ENCODE measurements at regions not wholly inside any gene's neighbourhood (a gene's known extent, or its start where the extent isn't known, plus 50 kb on each side); places are given as distances from the start of the nearest gene placed in this dataset.
"Not testable (repeated sequence)": the region's sequence is repeated elsewhere in the genome, so short reads cannot be mapped to it uniquely, and the experiment has no call there.

- peak overlapping the region; percentile 93 for H3K27ac ChIP-seq (ENCODE audit: low read length)
- H4K20me1 ChIP-seq (ENCODE audit: insufficient read depth, low read length): no peaks in the 10 kb centered on the region
- no peaks in the 10 kb centered on the region for H3K36me3 ChIP-seq (replicated peaks; ENCODE audit: insufficient read depth, low read length)
- peak; percentile 18 for DNase-seq
- H3F3A ChIP-seq (ENCODE audit: insufficient read depth, low read length): peaks cover 17% of the 10 kb centered on the region
- peak overlapping the region; percentile 89 for H3K4me2 ChIP-seq (ENCODE audit: low read depth, low read length)
- H3K9ac ChIP-seq (ENCODE audit: low read length): peak overlapping the region; percentile 45; the same call in 1 of the 2 replicates
- H3K79me2 ChIP-seq (ENCODE audit: low read length): no peaks in the 10 kb centered on the region
- peak overlapping the region; percentile 59 for H2AFZ ChIP-seq (ENCODE audit: low read length)
- no peaks in the 10 kb centered on the region for H3K9me3 ChIP-seq (replicated peaks; ENCODE audit: insufficient read depth, low read length)
- peaks cover 26% of the 10 kb centered on the region for H3K4me1 ChIP-seq (ENCODE audit: low read length)
- H3K27me3 ChIP-seq (replicated peaks; ENCODE audit: insufficient read depth, low read length): no peaks in the 10 kb centered on the region
- H3K4me3 ChIP-seq (ENCODE audit: low read length): peak overlapping the region; percentile 36; the same call in 1 of the 2 replicates
- no peaks in the 10 kb centered on the region for H3K9me2 ChIP-seq (replicated peaks; ENCODE audit: insufficient read depth, low read length)
- TF ChIP-seq EZH2 (optimal IDR thresholded peaks at IDR 0.05; ENCODE audit: low read depth, low read length): no peak
- TF ChIP-seq, protein P1, sequence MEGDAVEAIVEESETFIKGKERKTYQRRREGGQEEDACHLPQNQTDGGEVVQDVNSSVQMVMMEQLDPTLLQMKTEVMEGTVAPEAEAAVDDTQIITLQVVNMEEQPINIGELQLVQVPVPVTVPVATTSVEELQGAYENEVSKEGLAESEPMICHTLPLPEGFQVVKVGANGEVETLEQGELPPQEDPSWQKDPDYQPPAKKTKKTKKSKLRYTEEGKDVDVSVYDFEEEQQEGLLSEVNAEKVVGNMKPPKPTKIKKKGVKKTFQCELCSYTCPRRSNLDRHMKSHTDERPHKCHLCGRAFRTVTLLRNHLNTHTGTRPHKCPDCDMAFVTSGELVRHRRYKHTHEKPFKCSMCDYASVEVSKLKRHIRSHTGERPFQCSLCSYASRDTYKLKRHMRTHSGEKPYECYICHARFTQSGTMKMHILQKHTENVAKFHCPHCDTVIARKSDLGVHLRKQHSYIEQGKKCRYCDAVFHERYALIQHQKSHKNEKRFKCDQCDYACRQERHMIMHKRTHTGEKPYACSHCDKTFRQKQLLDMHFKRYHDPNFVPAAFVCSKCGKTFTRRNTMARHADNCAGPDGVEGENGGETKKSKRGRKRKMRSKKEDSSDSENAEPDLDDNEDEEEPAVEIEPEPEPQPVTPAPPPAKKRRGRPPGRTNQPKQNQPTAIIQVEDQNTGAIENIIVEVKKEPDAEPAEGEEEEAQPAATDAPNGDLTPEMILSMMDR (IDR thresholded peaks at IDR 0.05; ENCODE audit: low read length): no peak
- no peak for TF ChIP-seq EZH2phosphoT487 (IDR thresholded peaks at IDR 0.05; ENCODE audit: low read length)
Measured at GRCh38 chr11:87453531-87454089, 415.9 kb downstream of the TMEM135 start.

DNA sequence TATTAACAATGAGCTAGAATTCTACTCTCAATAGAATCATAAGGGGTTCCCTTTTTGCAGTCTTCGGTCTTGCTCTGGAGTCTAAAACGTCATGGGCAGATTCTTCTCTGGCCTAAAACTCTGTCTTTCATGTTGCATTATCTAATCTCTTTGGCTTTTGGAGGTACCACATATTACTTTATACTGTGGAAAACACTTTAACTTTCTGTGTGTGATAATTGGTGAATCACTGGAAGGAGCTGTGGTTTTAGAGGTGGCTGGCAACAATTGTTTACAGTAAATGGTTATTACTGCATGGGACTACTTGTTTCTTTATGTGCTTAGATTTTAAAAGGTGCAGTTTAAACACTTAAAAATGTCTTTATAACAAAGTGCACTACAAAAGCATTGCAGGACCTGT is 414.3 kb downstream of the TMEM135 start:
- DNase-seq; H3K4me2 ChIP-seq (ENCODE audit: low read depth, low read length); H3K79me2 ChIP-seq (ENCODE audit: low read length); H3K9me3 ChIP-seq (replicated peaks; ENCODE audit: insufficient read depth, low read length); H3K9me2 ChIP-seq (replicated peaks; ENCODE audit: insufficient read depth, low read length); H3K4me3 ChIP-seq (ENCODE audit: low read length); H3K9ac ChIP-seq (ENCODE audit: low read length); H3K27ac ChIP-seq (ENCODE audit: low read length); H3K36me3 ChIP-seq (replicated peaks; ENCODE audit: insufficient read depth, low read length); H2AFZ ChIP-seq (ENCODE audit: low read length); H3K27me3 ChIP-seq (replicated peaks; ENCODE audit: insufficient read depth, low read length); H4K20me1 ChIP-seq (ENCODE audit: insufficient read depth, low read length): not testable (repeated sequence)
- Histone ChIP-seq H3F3A (ENCODE audit: insufficient read depth, low read length) (peaks cover 17% of the 10 kb centered on the region), H3K4me1 (ENCODE audit: low read length) (peaks cover 26% of the 10 kb centered on the region)

DNA sequence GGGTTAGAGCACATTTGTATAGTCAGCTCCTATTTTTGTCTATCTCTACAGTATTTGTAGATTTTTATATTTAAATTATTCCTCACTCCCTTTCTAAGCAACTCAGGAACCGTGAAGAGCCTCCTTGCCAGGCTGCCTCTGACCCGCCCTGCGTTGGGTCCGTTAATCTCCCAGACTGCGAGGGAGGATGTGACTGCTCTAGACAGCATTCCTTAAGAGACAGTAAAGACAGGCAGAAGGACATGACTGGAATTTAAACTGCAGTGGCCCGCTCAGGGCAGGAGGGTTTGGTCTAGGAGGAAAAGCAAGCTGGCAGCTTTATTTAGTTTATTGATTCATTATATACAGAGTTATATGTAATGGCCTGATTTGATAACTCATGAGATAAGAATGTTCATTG is 413.7 kb downstream of the TMEM135 start:
- Histone ChIP-seq H3K79me2 (ENCODE audit: low read length) (no peaks in the 10 kb centered on the region), H3K4me2 (ENCODE audit: low read depth, low read length) (no peak overlapping the region), H3K36me3 (replicated peaks; ENCODE audit: insufficient read depth, low read length) (no peaks in the 10 kb centered on the region), H3K4me1 (ENCODE audit: low read length) (peaks cover 26% of the 10 kb centered on the region), H3K27ac (ENCODE audit: low read length) (no peak overlapping the region), H3K9ac (ENCODE audit: low read length) (no peak overlapping the region), H3K9me2 (replicated peaks; ENCODE audit: insufficient read depth, low read length) (no peaks in the 10 kb centered on the region), H3K27me3 (replicated peaks; ENCODE audit: insufficient read depth, low read length) (no peaks in the 10 kb centered on the region), H3F3A (ENCODE audit: insufficient read depth, low read length) (peaks cover 17% of the 10 kb centered on the region), H3K9me3 (replicated peaks; ENCODE audit: insufficient read depth, low read length) (no peaks in the 10 kb centered on the region), H3K4me3 (ENCODE audit: low read length) (no peak overlapping the region), H2AFZ (ENCODE audit: low read length) (no peak overlapping the region), H4K20me1 (ENCODE audit: insufficient read depth, low read length) (no peaks in the 10 kb centered on the region)
- TF ChIP-seq, protein P1 (IDR thresholded peaks at IDR 0.05; ENCODE audit: low read length): no peak
- TF ChIP-seq EZH2 (optimal IDR thresholded peaks at IDR 0.05; ENCODE audit: low read depth, low read length) (no peak), EZH2phosphoT487 (IDR thresholded peaks at IDR 0.05; ENCODE audit: low read length) (no peak)
- no peak for DNase-seq

GRCh38 chr11:87447606-87448005 is 409.9 kb downstream of the TMEM135 start:
- H3K4me3 ChIP-seq (ENCODE audit: low read length): no peak overlapping the region
- no peaks in the 10 kb centered on the region for H3K36me3 ChIP-seq (replicated peaks; ENCODE audit: insufficient read depth, low read length)
- no peak for DNase-seq
- TF ChIP-seq, protein P1 (IDR thresholded peaks at IDR 0.05; ENCODE audit: low read length): no peak
- TF ChIP-seq EZH2phosphoT487 (IDR thresholded peaks at IDR 0.05; ENCODE audit: low read length): no peak
- no peak for TF ChIP-seq EZH2 (optimal IDR thresholded peaks at IDR 0.05; ENCODE audit: low read depth, low read length)
- H3K4me1 ChIP-seq (ENCODE audit: low read length): peaks cover under 1% of the 10 kb centered on the region
- no peak overlapping the region for H3K4me2 ChIP-seq (ENCODE audit: low read depth, low read length)
- H3K27ac ChIP-seq (ENCODE audit: low read length): no peak overlapping the region
- no peak overlapping the region for H2AFZ ChIP-seq (ENCODE audit: low read length)
- H3K27me3 ChIP-seq (replicated peaks; ENCODE audit: insufficient read depth, low read length): no peaks in the 10 kb centered on the region
- H3K9ac ChIP-seq (ENCODE audit: low read length): no peak overlapping the region
- no peaks in the 10 kb centered on the region for H3K9me3 ChIP-seq (replicated peaks; ENCODE audit: insufficient read depth, low read length)
- H3K9me2 ChIP-seq (replicated peaks; ENCODE audit: insufficient read depth, low read length): no peaks in the 10 kb centered on the region
- no peaks in the 10 kb centered on the region for H3F3A ChIP-seq (ENCODE audit: insufficient read depth, low read length)
- H4K20me1 ChIP-seq (ENCODE audit: insufficient read depth, low read length): no peaks in the 10 kb centered on the region
- H3K79me2 ChIP-seq (ENCODE audit: low read length): no peaks in the 10 kb centered on the region

Data from MM.1S (cell line).